ENCODE measurements at regions not wholly inside any gene's neighbourhood (a gene's known extent, or its start where the extent isn't known, plus 50 kb on each side); places are given as distances from the start of the nearest gene placed in this dataset.
"Not testable (repeated sequence)": the region's sequence is repeated elsewhere in the genome, so short reads cannot be mapped to it uniquely, and the experiment has no call there.

DNA sequence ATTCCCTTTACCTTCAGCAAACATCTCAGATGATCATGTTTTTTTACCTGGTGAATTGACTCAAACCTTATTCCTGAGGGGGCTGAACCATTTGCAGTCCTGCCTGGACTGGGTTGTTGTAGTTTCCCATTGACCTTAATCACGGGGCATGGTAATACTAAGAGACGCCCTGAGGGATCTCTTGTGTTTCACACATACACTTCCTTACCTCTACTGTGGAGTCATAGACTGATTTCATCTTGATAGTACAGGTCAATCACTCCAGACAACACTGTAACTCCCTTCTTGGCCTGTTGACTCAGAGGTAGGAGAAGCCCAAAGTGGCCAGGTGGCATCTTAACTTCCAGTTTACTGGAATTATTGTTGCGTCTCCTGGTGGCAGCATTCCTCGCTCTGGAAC lies 1064.0 kb upstream of the PCDH10 start:
- Histone ChIP-seq H3K4me1 (ENCODE audit: control insufficient read depth, insufficient read depth, low read length) (no peaks in the 10 kb centered on the region), H3K27me3 (ENCODE audit: control insufficient read depth, insufficient read depth, low read length) (no peaks in the 10 kb centered on the region), H3K9me3 (ENCODE audit: control insufficient read depth, insufficient read depth, low read length) (no peaks in the 10 kb centered on the region), H3K4me3 (ENCODE audit: low read length) (no peak overlapping the region), H3K27ac (ENCODE audit: low read length) (no peak overlapping the region), H3K36me3 (ENCODE audit: control insufficient read depth, insufficient read depth, low read length) (no peaks in the 10 kb centered on the region)
- WGBS (ENCODE audit: insufficient coverage, insufficient read length): no CpG with 5 or more reads among the region's 4 CpGs
- no peak for DNase-seq (ENCODE audit: low read depth, low spot score)

GRCh38 chr4:132094017-132094416 lies 1055.1 kb upstream of the PCDH10 start:
- H3K4me3 ChIP-seq (ENCODE audit: low read length): no peak overlapping the region
- no peaks in the 10 kb centered on the region for H3K4me1 ChIP-seq (ENCODE audit: control insufficient read depth, insufficient read depth, low read length)
- DNase-seq (ENCODE audit: low read depth, low spot score): no peak
- no peaks in the 10 kb centered on the region for H3K27me3 ChIP-seq (ENCODE audit: control insufficient read depth, insufficient read depth, low read length)
- no peak overlapping the region for H3K27ac ChIP-seq (ENCODE audit: low read length)
- H3K9me3 ChIP-seq (ENCODE audit: control insufficient read depth, insufficient read depth, low read length): no peaks in the 10 kb centered on the region
- H3K36me3 ChIP-seq (ENCODE audit: control insufficient read depth, insufficient read depth, low read length): no peaks in the 10 kb centered on the region
- 100% methylated on average over 1 of the region's 4 CpGs for WGBS (ENCODE audit: insufficient coverage, insufficient read length)

GRCh38 chr4:132097041-132097440 lies 1052.1 kb upstream of the PCDH10 start:
- DNase-seq (ENCODE audit: low read depth, low spot score): no peak
- no peak overlapping the region for H3K4me3 ChIP-seq (ENCODE audit: low read length)
- H3K4me1 ChIP-seq (ENCODE audit: control insufficient read depth, insufficient read depth, low read length): no peaks in the 10 kb centered on the region
- H3K36me3 ChIP-seq (ENCODE audit: control insufficient read depth, insufficient read depth, low read length): no peaks in the 10 kb centered on the region
- no peaks in the 10 kb centered on the region for H3K9me3 ChIP-seq (ENCODE audit: control insufficient read depth, insufficient read depth, low read length)
- no peak overlapping the region for H3K27ac ChIP-seq (ENCODE audit: low read length)
- no peaks in the 10 kb centered on the region for H3K27me3 ChIP-seq (ENCODE audit: control insufficient read depth, insufficient read depth, low read length)

DNA sequence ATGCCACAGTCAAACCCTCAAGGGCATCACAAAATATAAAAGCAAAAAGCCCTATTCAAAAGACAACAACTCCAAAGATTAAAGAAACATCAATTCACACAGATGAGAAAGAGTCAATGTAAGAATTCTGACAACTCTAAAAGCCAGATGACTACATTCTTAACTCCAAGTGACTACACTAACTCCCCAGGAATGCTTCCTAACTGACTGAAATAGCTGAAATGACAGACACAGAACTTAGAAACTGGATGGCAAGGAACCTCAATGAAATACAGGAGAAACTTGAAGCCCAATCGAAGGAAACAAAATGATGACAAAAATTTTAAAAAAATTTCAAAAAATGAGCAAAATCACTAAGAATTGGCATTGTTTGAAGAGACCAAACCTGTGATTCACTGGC lies 1047.6 kb upstream of the PCDH10 start:
- Histone ChIP-seq H3K27ac (ENCODE audit: low read length) (no peak overlapping the region), H3K36me3 (ENCODE audit: control insufficient read depth, insufficient read depth, low read length) (no peaks in the 10 kb centered on the region), H3K9me3 (ENCODE audit: control insufficient read depth, insufficient read depth, low read length) (no peaks in the 10 kb centered on the region; the same call in 1 of the 2 replicates), H3K4me1 (ENCODE audit: control insufficient read depth, insufficient read depth, low read length) (no peaks in the 10 kb centered on the region), H3K27me3 (ENCODE audit: control insufficient read depth, insufficient read depth, low read length) (no peaks in the 10 kb centered on the region), H3K4me3 (ENCODE audit: low read length) (no peak overlapping the region)
- DNase-seq (ENCODE audit: low read depth, low spot score): no peak
- WGBS (ENCODE audit: insufficient coverage, insufficient read length): no CpG with 5 or more reads among the region's 1 CpG

DNA sequence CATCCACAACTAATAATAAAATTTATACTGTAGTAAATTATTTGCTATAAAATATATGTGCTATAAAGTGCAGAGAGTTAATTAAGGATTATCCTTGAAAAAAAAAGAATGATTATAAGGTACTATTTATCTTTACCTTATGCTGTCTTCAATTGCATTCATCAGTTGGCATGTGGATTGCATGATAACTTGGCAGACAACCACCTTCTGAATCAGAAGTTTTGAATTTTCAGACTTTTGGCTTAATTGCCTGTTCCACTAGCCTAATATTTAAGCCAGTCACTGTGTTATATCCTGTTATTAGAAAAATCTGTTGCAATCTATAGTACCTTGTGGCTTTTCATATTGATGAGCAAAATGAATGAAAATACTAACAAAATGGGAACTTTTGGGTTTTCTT lies 1040.3 kb upstream of the PCDH10 start:
- DNase-seq (ENCODE audit: low read depth, low spot score): no peak
- Histone ChIP-seq H3K27ac (ENCODE audit: low read length) (no peak overlapping the region), H3K9me3 (ENCODE audit: control insufficient read depth, insufficient read depth, low read length) (no peaks in the 10 kb centered on the region; the same call in 1 of the 2 replicates), H3K27me3 (ENCODE audit: control insufficient read depth, insufficient read depth, low read length) (no peaks in the 10 kb centered on the region), H3K4me1 (ENCODE audit: control insufficient read depth, insufficient read depth, low read length) (no peaks in the 10 kb centered on the region), H3K36me3 (ENCODE audit: control insufficient read depth, insufficient read depth, low read length) (no peaks in the 10 kb centered on the region), H3K4me3 (ENCODE audit: low read length) (no peak overlapping the region)

DNA sequence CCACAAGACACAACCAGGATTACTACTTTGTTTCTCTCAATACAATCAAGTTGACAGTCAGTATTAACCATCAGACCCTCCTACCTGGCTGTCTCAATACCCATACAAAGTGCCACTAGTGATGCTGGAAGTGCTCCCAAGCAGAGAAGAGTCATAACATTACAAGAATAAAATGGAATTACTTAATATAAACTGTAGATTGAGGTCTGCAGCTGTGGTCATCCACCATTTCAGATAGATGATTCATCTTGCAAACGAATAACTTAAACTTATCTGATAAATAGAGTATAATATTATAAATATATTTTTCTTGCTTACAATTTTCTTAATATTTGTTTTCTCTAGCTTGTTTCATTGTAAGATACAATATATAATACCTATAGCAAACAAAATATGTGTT lies 1034.2 kb upstream of the PCDH10 start:
- H3K36me3 ChIP-seq (ENCODE audit: control insufficient read depth, insufficient read depth, low read length): no peaks in the 10 kb centered on the region
- H3K27ac ChIP-seq (ENCODE audit: low read length): no peak overlapping the region
- no peaks in the 10 kb centered on the region for H3K4me1 ChIP-seq (ENCODE audit: control insufficient read depth, insufficient read depth, low read length)
- no peak overlapping the region for H3K4me3 ChIP-seq (ENCODE audit: low read length)
- H3K9me3 ChIP-seq (ENCODE audit: control insufficient read depth, insufficient read depth, low read length): no peaks in the 10 kb centered on the region; the same call in 1 of the 2 replicates
- WGBS (ENCODE audit: insufficient coverage, insufficient read length): no CpG with 5 or more reads among the region's 1 CpG
- H3K27me3 ChIP-seq (ENCODE audit: control insufficient read depth, insufficient read depth, low read length): no peaks in the 10 kb centered on the region
- DNase-seq (ENCODE audit: low read depth, low spot score): no peak

- H3K4me1 ChIP-seq (ENCODE audit: control insufficient read depth, insufficient read depth, low read length); H3K36me3 ChIP-seq (ENCODE audit: control insufficient read depth, insufficient read depth, low read length); H3K9me3 ChIP-seq (ENCODE audit: control insufficient read depth, insufficient read depth, low read length); DNase-seq (ENCODE audit: low read depth, low spot score); H3K4me3 ChIP-seq (ENCODE audit: low read length); H3K27me3 ChIP-seq (ENCODE audit: control insufficient read depth, insufficient read depth, low read length); H3K27ac ChIP-seq (ENCODE audit: low read length): not testable (repeated sequence)
- no CpG with 5 or more reads among the region's 1 CpG for WGBS (ENCODE audit: insufficient coverage, insufficient read length)
These were observed 1026.4 kb upstream of the PCDH10 start for GRCh38 chr4:132122741-132123140.

- no CpG with 5 or more reads among the region's 15 CpGs for WGBS (ENCODE audit: insufficient coverage, insufficient read length)
- Histone ChIP-seq H3K36me3 (ENCODE audit: control insufficient read depth, insufficient read depth, low read length) (no peaks in the 10 kb centered on the region), H3K4me1 (ENCODE audit: control insufficient read depth, insufficient read depth, low read length) (peaks cover 3% of the 10 kb centered on the region; the same call in 1 of the 2 replicates), H3K27me3 (ENCODE audit: control insufficient read depth, insufficient read depth, low read length) (no peaks in the 10 kb centered on the region), H3K27ac (ENCODE audit: low read length) (no peak overlapping the region), H3K4me3 (ENCODE audit: low read length) (no peak overlapping the region), H3K9me3 (ENCODE audit: control insufficient read depth, insufficient read depth, low read length) (no peaks in the 10 kb centered on the region)
- no peak for DNase-seq (ENCODE audit: low read depth, low spot score)
These were observed 1025.0 kb upstream of the PCDH10 start for GRCh38 chr4:132123870-132124623.

GRCh38 chr4:132124624-132124974 lies 1024.5 kb upstream of the PCDH10 start:
- no peaks in the 10 kb centered on the region for H3K9me3 ChIP-seq (ENCODE audit: control insufficient read depth, insufficient read depth, low read length)
- H3K4me1 ChIP-seq (ENCODE audit: control insufficient read depth, insufficient read depth, low read length): peaks cover 3% of the 10 kb centered on the region; the same call in 1 of the 2 replicates
- no peak overlapping the region for H3K4me3 ChIP-seq (ENCODE audit: low read length)
- H3K36me3 ChIP-seq (ENCODE audit: control insufficient read depth, insufficient read depth, low read length): no peaks in the 10 kb centered on the region
- H3K27ac ChIP-seq (ENCODE audit: low read length): no peak overlapping the region
- H3K27me3 ChIP-seq (ENCODE audit: control insufficient read depth, insufficient read depth, low read length): no peaks in the 10 kb centered on the region
- no CpG with 5 or more reads among the region's 1 CpG for WGBS (ENCODE audit: insufficient coverage, insufficient read length)
- no peak for DNase-seq (ENCODE audit: low read depth, low spot score)

DNA sequence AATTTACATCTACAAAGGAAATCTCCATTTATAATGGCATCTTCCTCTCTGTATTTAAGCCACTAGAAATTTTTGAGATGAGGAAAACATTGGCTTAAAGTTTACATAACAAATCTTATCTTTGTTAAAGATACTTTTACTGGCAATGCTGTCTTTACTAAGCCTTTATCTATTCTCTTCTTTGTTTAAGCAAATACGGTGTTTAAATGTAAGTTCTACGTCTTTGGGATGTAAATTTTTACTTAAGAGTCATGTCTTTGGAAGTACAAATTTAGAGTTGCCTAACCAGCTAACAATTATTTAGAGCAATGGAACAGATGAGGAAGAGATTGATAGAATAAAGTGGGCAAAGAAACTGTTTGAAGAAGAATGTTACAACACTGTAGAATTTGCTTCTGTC lies 1024.0 kb upstream of the PCDH10 start:
- H3K9me3 ChIP-seq (ENCODE audit: control insufficient read depth, insufficient read depth, low read length): no peaks in the 10 kb centered on the region
- H3K4me3 ChIP-seq (ENCODE audit: low read length): no peak overlapping the region
- DNase-seq (ENCODE audit: low read depth, low spot score): no peak
- WGBS (ENCODE audit: insufficient coverage, insufficient read length): no CpG with 5 or more reads among the region's 2 CpGs
- H3K27me3 ChIP-seq (ENCODE audit: control insufficient read depth, insufficient read depth, low read length): no peaks in the 10 kb centered on the region
- peaks cover 3% of the 10 kb centered on the region; the same call in 1 of the 2 replicates for H3K4me1 ChIP-seq (ENCODE audit: control insufficient read depth, insufficient read depth, low read length)
- H3K36me3 ChIP-seq (ENCODE audit: control insufficient read depth, insufficient read depth, low read length): no peaks in the 10 kb centered on the region
- no peak overlapping the region for H3K27ac ChIP-seq (ENCODE audit: low read length)

DNA sequence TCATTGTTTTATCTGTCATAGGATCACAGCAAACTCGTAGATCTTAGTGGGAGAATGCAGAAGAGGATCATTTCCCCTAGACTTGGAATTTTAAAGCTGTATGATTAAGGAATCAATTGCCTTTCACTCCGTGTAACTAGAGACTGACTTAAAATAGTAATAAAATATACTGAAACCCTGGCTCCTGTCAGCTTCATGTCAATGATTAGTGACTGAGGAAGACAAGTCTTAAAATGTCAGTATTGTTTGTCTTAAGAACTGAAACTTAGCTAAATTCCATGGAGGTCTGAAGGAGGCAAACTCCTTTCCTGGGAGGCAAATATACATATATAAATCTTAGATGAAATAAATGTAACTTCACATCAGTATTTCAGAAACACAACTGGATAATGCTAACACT lies 1016.7 kb upstream of the PCDH10 start:
- Histone ChIP-seq H3K4me1 (ENCODE audit: control insufficient read depth, insufficient read depth, low read length) (no peaks in the 10 kb centered on the region), H3K27ac (ENCODE audit: low read length) (no peak overlapping the region), H3K27me3 (ENCODE audit: control insufficient read depth, insufficient read depth, low read length) (no peaks in the 10 kb centered on the region), H3K36me3 (ENCODE audit: control insufficient read depth, insufficient read depth, low read length) (no peaks in the 10 kb centered on the region), H3K9me3 (ENCODE audit: control insufficient read depth, insufficient read depth, low read length) (no peaks in the 10 kb centered on the region), H3K4me3 (ENCODE audit: low read length) (no peak overlapping the region)
- DNase-seq (ENCODE audit: low read depth, low spot score): no peak
- no CpG with 5 or more reads among the region's 2 CpGs for WGBS (ENCODE audit: insufficient coverage, insufficient read length)
